Islet of Langerhans (tissue), 1 donor: ENCODE measurements at regions not wholly inside any gene's neighbourhood (a gene's known extent, or its start where the extent isn't known, plus 50 kb on each side); places are given as distances from the start of the nearest gene placed in this dataset.

Experiments used
- FAIRE-seq: peaks from one replicate; lab custom pipeline; 2011; peaks lifted over from hg19 to GRCh38; lab: Jason Lieb, UNC

GRCh38 chr18:10398571-10398970, 55.9 kb upstream of the APCDD1 start:
- no peak for FAIRE-seq

GRCh38 chr18:10399465-10399864, 55.0 kb upstream of the APCDD1 start:
- FAIRE-seq = no peak

GRCh38 chr18:10400534-10401307, 53.7 kb upstream of the APCDD1 start:
- FAIRE-seq = no peak

DNA sequence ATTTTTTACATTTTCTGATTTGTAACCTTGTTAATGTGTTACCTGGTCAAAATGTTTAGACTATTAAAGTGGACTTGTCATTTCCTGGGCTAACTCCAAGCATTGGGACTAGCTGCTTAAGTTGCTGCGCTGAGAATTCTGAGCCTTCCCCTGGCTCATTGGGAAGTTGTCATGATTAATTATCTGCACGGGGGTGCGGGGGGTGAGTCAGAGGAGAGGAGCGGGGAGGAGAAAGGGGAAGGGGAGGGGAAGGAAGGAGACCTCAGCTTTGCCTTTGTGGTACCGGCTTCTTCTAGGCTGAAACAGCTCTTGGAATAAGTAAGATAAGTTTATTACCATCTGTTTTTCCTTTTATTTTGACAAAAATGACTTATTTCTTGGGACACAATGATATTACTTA, 52.9 kb upstream of the APCDD1 start:
- no peak for FAIRE-seq

DNA sequence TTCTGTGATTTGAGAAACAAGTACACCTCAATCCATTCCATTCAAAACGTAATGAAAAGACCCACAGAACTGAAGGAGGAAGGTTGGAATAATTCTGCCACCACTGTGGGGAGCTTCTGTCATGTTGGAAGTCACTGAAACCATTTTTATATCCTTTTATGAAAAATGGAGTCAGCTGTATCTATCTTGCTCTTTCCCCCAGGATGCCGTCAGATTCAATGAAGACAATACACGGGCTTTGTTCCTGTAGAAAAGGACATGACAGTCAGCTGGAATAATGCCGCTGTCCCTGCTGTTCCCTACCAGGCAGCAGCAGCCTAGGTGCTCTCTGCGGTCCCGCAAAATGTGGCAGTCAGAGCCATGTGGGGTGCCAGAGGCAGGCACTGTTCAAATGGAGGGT, 52.5 kb upstream of the APCDD1 start:
- FAIRE-seq = no peak

DNA sequence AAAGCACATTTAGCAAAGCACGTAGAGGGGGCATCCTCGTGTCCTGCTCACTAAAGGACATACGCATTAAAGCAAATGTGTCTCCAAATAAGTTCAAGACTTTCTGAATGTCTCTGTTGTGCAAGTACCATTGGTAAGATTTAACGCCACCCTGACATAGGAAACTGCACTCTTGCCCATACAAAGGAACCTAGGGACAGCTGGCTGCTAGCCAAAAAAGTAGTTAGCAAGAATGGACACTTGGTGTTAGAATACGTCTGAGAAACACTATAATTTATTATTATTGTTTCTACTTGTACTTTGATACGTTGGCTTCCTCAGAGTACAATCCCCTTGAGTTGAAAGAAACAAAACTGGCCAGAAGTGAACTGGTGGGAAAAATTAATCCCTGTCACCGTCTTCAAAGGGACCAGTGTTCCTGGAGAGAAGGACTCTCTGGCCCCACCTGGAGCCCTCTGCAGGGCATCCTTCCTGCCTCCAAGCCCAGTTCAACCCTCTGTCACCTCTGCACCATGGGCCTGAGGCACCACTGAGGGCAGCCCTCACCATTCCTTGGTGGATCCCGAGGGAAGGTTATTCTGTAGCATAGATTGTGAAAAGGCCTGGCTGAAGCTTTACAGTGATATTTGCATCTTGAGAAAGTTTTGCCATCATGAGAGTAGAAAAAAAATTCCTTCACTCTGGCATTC, 51.4 kb upstream of the APCDD1 start:
- no peak for FAIRE-seq

GRCh38 chr18:10403708-10404107, 50.7 kb upstream of the APCDD1 start:
- no peak for FAIRE-seq

- FAIRE-seq = no peak
These were observed 50.3 kb upstream of the APCDD1 start for GRCh38 chr18:10404168-10404567.
